ENCODE measurements at regions not wholly inside any gene's neighbourhood (a gene's known extent, or its start where the extent isn't known, plus 50 kb on each side); places are given as distances from the start of the nearest gene placed in this dataset.

GRCh38 chr2:191569025-191569424 is 108.9 kb upstream of the NABP1 start:
- TF ChIP-seq, protein P1, sequence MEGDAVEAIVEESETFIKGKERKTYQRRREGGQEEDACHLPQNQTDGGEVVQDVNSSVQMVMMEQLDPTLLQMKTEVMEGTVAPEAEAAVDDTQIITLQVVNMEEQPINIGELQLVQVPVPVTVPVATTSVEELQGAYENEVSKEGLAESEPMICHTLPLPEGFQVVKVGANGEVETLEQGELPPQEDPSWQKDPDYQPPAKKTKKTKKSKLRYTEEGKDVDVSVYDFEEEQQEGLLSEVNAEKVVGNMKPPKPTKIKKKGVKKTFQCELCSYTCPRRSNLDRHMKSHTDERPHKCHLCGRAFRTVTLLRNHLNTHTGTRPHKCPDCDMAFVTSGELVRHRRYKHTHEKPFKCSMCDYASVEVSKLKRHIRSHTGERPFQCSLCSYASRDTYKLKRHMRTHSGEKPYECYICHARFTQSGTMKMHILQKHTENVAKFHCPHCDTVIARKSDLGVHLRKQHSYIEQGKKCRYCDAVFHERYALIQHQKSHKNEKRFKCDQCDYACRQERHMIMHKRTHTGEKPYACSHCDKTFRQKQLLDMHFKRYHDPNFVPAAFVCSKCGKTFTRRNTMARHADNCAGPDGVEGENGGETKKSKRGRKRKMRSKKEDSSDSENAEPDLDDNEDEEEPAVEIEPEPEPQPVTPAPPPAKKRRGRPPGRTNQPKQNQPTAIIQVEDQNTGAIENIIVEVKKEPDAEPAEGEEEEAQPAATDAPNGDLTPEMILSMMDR (IDR thresholded peaks at IDR 0.05), result peak; percentile 14
- TF ChIP-seq REST (IDR thresholded peaks at IDR 0.05; ENCODE audit: insufficient read depth in 1 of 2, low read depth in 2 of 2, low read length in 1 of 2), result no peak

Data from Panc1 (cell line).